Suppressor macrophage (primary cell): ENCODE measurements at regions not wholly inside any gene's neighbourhood (a gene's known extent, or its start where the extent isn't known, plus 50 kb on each side); places are given as distances from the start of the nearest gene placed in this dataset.

Source experiments
- DNase-seq, 4 experiments: peaks; one replicate each; pipeline ENCODE4 v3.0.0-alpha.2; 2020 to 2022

- no peak for DNase-seq
Observed at GRCh38 chr1:30609336-30609998, 113.9 kb downstream of the MATN1 start.

GRCh38 chr1:30607723-30608122 is 115.7 kb downstream of the MATN1 start:
- DNase-seq: no peak

GRCh38 chr1:30606166-30606565 is 117.2 kb downstream of the MATN1 start:
- no peak for DNase-seq

- no peak for DNase-seq
Observed at GRCh38 chr1:30605441-30605920, 117.9 kb downstream of the MATN1 start.

- no peak for DNase-seq
Observed at GRCh38 chr1:30604801-30605440, 118.5 kb downstream of the MATN1 start.

GRCh38 chr1:30603081-30603858 is 120.1 kb downstream of the MATN1 start:
- DNase-seq: no peak

- DNase-seq: no peak
Observed at GRCh38 chr1:30601316-30602085, 121.9 kb downstream of the MATN1 start.

GRCh38 chr1:30600706-30601105 is 122.7 kb downstream of the MATN1 start:
- no peak for DNase-seq

- no peak for DNase-seq
Observed at GRCh38 chr1:30600258-30600657, 123.1 kb downstream of the MATN1 start.

- no peak for DNase-seq
Observed at GRCh38 chr1:30599721-30600120, 123.7 kb downstream of the MATN1 start.

GRCh38 chr1:30598571-30599114 is 124.7 kb downstream of the MATN1 start:
- DNase-seq: no peak

GRCh38 chr1:30597711-30598110 is 125.7 kb downstream of the MATN1 start:
- no peak for DNase-seq

GRCh38 chr1:30596891-30597290 is 126.5 kb downstream of the MATN1 start:
- no peak for DNase-seq

- no peak for DNase-seq
Observed at GRCh38 chr1:30596470-30596869, 126.9 kb downstream of the MATN1 start.

GRCh38 chr1:30589083-30589482 is 134.3 kb downstream of the MATN1 start:
- DNase-seq: no peak

GRCh38 chr1:30588311-30589073 is 134.9 kb downstream of the MATN1 start:
- no peak for DNase-seq

GRCh38 chr1:30586671-30587070 is 136.7 kb downstream of the MATN1 start:
- DNase-seq: no peak

GRCh38 chr1:30579580-30579979 is 143.8 kb downstream of the MATN1 start:
- DNase-seq: no peak

- no peak for DNase-seq
Observed at GRCh38 chr1:30575066-30575465, 148.3 kb downstream of the MATN1 start.

- DNase-seq: no peak
Observed at GRCh38 chr1:30572192-30572591, 151.2 kb downstream of the MATN1 start.

GRCh38 chr1:30571380-30571779 is 152.0 kb downstream of the MATN1 start:
- DNase-seq: no peak

GRCh38 chr1:30569384-30569783 is 154.0 kb downstream of the MATN1 start:
- no peak for DNase-seq
